ENCODE measurements at regions not wholly inside any gene's neighbourhood (a gene's known extent, or its start where the extent isn't known, plus 50 kb on each side); places are given as distances from the start of the nearest gene placed in this dataset.

DNA sequence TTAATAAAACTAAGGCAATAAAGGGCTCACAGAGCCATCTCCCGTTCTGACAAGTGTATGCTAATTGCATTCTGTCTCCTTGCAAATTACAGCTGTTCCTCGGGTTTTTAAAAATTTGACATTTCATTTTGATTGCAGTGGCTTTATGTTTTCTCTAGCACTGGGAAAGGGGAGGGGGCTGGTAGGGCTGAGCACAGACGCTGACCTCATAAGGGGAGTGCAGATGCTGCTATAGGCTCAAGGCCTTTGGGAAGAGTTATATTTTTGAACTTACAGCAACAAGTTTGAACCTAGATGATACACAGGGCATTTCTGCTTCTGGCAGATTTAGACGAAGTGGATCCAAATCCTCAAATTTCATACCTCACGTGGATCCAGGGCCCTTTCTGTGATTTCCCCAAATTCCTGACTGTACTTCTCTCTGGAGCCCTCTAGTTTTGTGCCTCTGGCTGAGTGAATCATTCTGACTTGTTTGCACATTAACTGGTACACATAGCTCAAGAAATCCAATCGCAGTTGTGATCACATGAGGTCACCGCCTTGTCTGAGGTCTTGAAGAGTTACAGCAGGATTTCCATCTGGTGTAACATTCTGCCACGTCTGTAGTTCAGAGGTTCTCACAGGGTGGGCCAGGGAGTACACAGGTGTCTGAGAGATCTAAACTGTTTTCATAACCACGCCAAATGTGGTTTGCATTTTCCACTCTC lies 230.3 kb downstream of the C1orf94 start:
- TF ChIP-seq, protein P1, sequence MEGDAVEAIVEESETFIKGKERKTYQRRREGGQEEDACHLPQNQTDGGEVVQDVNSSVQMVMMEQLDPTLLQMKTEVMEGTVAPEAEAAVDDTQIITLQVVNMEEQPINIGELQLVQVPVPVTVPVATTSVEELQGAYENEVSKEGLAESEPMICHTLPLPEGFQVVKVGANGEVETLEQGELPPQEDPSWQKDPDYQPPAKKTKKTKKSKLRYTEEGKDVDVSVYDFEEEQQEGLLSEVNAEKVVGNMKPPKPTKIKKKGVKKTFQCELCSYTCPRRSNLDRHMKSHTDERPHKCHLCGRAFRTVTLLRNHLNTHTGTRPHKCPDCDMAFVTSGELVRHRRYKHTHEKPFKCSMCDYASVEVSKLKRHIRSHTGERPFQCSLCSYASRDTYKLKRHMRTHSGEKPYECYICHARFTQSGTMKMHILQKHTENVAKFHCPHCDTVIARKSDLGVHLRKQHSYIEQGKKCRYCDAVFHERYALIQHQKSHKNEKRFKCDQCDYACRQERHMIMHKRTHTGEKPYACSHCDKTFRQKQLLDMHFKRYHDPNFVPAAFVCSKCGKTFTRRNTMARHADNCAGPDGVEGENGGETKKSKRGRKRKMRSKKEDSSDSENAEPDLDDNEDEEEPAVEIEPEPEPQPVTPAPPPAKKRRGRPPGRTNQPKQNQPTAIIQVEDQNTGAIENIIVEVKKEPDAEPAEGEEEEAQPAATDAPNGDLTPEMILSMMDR (IDR thresholded peaks at IDR 0.05; ENCODE audit: low read depth, low read length): no peak
- TF ChIP-seq POLR2A (IDR thresholded peaks at IDR 0.05; ENCODE audit: extremely low read depth, insufficient read length): no peak
- TF ChIP-seq, protein P2, sequence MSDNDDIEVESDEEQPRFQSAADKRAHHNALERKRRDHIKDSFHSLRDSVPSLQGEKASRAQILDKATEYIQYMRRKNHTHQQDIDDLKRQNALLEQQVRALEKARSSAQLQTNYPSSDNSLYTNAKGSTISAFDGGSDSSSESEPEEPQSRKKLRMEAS (IDR thresholded peaks at IDR 0.05; ENCODE audit: low read depth, low read length): no peak
- no peak for TF ChIP-seq MYC (IDR thresholded peaks at IDR 0.05; ENCODE audit: low read depth, low read length)

All from NB4 (cell line).